AG08396 (cell line): ENCODE measurements at regions not wholly inside any gene's neighbourhood (a gene's known extent, or its start where the extent isn't known, plus 50 kb on each side); places are given as distances from the start of the nearest gene placed in this dataset.

Experiments
- DNase-seq: peaks from one replicate; pipeline ENCODE4 v3.0.0; 2012; ENCODE audit warnings: low spot score, mixed read lengths

- no peak for DNase-seq
Observed at GRCh38 chr2:128380061-128380889, 61.6 kb upstream of the HS6ST1 start.

GRCh38 chr2:128380961-128381938 lies 62.6 kb upstream of the HS6ST1 start:
- DNase-seq, result no peak

GRCh38 chr2:128384446-128384845 lies 65.8 kb upstream of the HS6ST1 start:
- DNase-seq, result no peak

GRCh38 chr2:128384956-128385355 lies 66.3 kb upstream of the HS6ST1 start:
- no peak for DNase-seq

GRCh38 chr2:128385365-128385764 lies 66.7 kb upstream of the HS6ST1 start:
- no peak for DNase-seq

- DNase-seq, result no peak
Observed at GRCh38 chr2:128386066-128386465, 67.4 kb upstream of the HS6ST1 start.

GRCh38 chr2:128388499-128388941 lies 69.9 kb upstream of the HS6ST1 start:
- DNase-seq, result no peak

- DNase-seq, result no peak
Observed at GRCh38 chr2:128389388-128390086, 70.9 kb upstream of the HS6ST1 start.

GRCh38 chr2:128390256-128390990 lies 71.8 kb upstream of the HS6ST1 start:
- no peak for DNase-seq

- DNase-seq, result no peak
Observed at GRCh38 chr2:128390991-128391630, 72.4 kb upstream of the HS6ST1 start.

- no peak for DNase-seq
Observed at GRCh38 chr2:128391679-128392078, 73.0 kb upstream of the HS6ST1 start.

- no peak for DNase-seq
Observed at GRCh38 chr2:128392207-128392606, 73.5 kb upstream of the HS6ST1 start.

- DNase-seq, result no peak
Observed at GRCh38 chr2:128394007-128394730, 75.5 kb upstream of the HS6ST1 start.

- no peak for DNase-seq
Observed at GRCh38 chr2:128395196-128395595, 76.5 kb upstream of the HS6ST1 start.

GRCh38 chr2:128395640-128396499 lies 77.2 kb upstream of the HS6ST1 start:
- no peak for DNase-seq

GRCh38 chr2:128396500-128396891 lies 77.8 kb upstream of the HS6ST1 start:
- DNase-seq, result no peak

GRCh38 chr2:128396946-128397345 lies 78.3 kb upstream of the HS6ST1 start:
- DNase-seq, result no peak

GRCh38 chr2:128399256-128399655 lies 80.6 kb upstream of the HS6ST1 start:
- DNase-seq, result no peak

- no peak for DNase-seq
Observed at GRCh38 chr2:128399690-128400291, 81.1 kb upstream of the HS6ST1 start.
